HUES64 (cell line): ENCODE measurements at regions not wholly inside any gene's neighbourhood (a gene's known extent, or its start where the extent isn't known, plus 50 kb on each side); places are given as distances from the start of the nearest gene placed in this dataset.

Experiments used
- H3K27ac ChIP-seq: 2 replicates; pipeline ENCODE4 v1.7.0; 2013; ENCODE audit warnings: low read depth, low read length, inconsistent platforms
- H3K27me3 ChIP-seq: 2 replicates; pipeline ENCODE4 v1.6.1; 2013; ENCODE audit warnings: mild to moderate bottlenecking, low read length; ENCODE audit not compliant: insufficient read depth
- H3K36me3 ChIP-seq: 2 replicates; pipeline ENCODE4 v1.6.1; 2013; ENCODE audit warnings: mild to moderate bottlenecking, low read length; ENCODE audit not compliant: insufficient read depth
- H3K4me1 ChIP-seq: 2 replicates; pipeline ENCODE4 v1.6.1; 2013; ENCODE audit warnings: mild to moderate bottlenecking, low read length, moderate library complexity; ENCODE audit not compliant: insufficient read depth
- H3K4me3 ChIP-seq: 2 replicates; pipeline ENCODE4 v1.5.1; 2013; ENCODE audit warnings: mild to moderate bottlenecking, low read length, moderate library complexity
- H3K9ac ChIP-seq: 2 replicates; pipeline ENCODE4 v1.6.1; 2013; ENCODE audit warnings: mild to moderate bottlenecking, low read depth, low read length
- H3K9me3 ChIP-seq: 2 replicates; pipeline ENCODE4 v1.6.1; 2013; ENCODE audit warnings: low read depth, low read length; ENCODE audit not compliant: insufficient read depth
- WGBS: fragments of 150-250, 120-280 bp; methylation state at CpG from one replicate; pipeline ENCODE4 v1.1.7; 2013; ENCODE audit warnings: missing lambda C conversion rate; 5-methylcytosine and 5-hydroxymethylcytosine counted together

DNA sequence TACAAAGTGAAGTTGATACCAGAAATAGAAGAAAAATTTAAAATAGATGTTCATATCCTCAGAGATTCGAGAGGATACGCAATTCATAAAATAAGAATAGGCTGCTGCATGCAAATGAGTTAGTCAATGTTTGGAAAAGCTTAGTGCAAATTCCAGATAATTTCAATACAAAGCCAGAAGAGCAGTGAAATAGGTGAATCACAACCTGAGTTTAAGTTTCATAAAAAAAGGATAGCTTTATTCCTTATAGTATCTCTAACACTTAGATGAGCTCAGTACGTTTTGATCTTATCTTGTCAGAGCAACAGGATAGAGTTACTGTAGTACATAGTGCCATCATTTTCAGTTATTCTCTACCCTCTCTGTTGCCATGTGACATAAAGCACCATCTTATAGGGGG, 653.4 kb upstream of the ZNF608 start:
- Histone ChIP-seq H3K4me3 (no peak overlapping the region), H3K4me1 (no peaks in the 10 kb centered on the region), H3K9ac (no peak overlapping the region), H3K36me3 (no peaks in the 10 kb centered on the region), H3K27ac (no peak overlapping the region), H3K9me3 (peaks cover 5% of the 10 kb centered on the region; the same call in 1 of the 2 replicates), H3K27me3 (no peaks in the 10 kb centered on the region)
- 98% methylated on average over 3 of the region's 3 CpGs for WGBS

DNA sequence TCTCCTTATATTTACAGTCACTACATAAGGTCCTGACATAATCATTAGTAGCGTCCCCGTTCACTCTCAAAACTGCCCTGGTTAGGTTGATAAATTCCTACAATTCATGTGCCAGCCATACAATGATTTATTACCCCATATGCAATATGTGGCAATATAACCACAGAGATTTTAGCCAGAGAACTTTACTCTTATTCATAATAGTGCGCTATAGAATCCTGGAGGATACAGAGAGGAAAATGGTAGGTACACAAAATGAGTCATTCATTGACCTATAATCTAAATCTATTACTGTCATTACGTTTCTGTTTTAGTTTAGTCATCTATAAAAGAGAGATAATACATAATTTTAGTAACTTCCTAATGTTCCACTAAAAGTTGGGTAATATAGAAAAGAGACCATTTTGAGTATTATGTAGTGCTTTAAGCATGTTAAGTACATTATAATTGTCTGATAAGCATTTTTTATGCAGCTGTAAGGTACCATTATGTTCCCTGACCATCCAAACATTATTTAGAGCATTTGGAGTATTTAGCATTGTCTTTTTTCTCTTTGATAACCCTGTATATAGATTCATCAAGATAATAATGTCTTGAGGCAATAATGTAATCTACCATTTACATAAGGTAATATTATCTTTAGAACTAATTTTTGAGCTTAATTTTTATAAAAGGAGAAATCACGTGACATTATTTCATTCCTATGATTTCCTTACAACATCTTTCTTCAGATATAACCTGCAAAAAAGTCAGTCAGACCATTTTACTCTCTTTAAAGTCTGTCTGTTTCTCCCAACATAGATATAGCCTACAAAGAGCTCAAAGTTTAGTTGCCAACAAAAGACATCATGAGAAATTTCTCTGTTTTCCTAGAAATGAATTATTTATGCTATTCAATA, 655.5 kb upstream of the ZNF608 start:
- no peak overlapping the region for H3K27ac ChIP-seq
- no peaks in the 10 kb centered on the region for H3K9me3 ChIP-seq
- H3K4me1 ChIP-seq, result no peaks in the 10 kb centered on the region
- no peaks in the 10 kb centered on the region for H3K27me3 ChIP-seq
- 94% methylated on average over 3 of the region's 5 CpGs for WGBS
- H3K9ac ChIP-seq, result no peak overlapping the region
- no peaks in the 10 kb centered on the region for H3K36me3 ChIP-seq
- H3K4me3 ChIP-seq, result no peak overlapping the region

DNA sequence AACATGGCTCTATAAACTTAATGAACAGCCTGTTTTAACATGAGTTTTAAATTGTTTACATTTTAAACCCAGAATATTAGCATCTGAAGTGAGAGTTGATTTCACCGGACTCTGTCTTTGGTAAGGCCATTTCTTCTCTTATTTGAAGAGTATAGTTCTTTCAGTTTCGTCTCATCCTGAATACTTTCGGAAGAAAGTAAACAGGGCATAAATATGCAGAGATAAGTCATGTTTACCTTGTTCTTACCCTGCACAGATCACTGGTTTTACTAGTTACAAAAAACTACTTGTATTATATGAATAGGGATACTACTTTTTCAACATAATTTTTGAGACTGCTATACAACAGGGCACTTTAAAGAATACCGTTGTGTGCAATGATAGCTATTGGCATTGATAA, 656.3 kb upstream of the ZNF608 start:
- no peaks in the 10 kb centered on the region for H3K9me3 ChIP-seq
- no peak overlapping the region for H3K27ac ChIP-seq
- no peak overlapping the region for H3K9ac ChIP-seq
- H3K4me1 ChIP-seq, result no peaks in the 10 kb centered on the region; the same call in 1 of the 2 replicates
- H3K27me3 ChIP-seq, result no peaks in the 10 kb centered on the region
- H3K4me3 ChIP-seq, result no peak overlapping the region
- no peaks in the 10 kb centered on the region for H3K36me3 ChIP-seq
- 94% methylated on average over 4 of the region's 4 CpGs for WGBS

- 89% methylated on average over 5 of the region's 5 CpGs for WGBS
- Histone ChIP-seq H3K4me1 (peaks cover 11% of the 10 kb centered on the region; the same call in 1 of the 2 replicates), H3K36me3 (no peaks in the 10 kb centered on the region), H3K27ac (no peak overlapping the region), H3K27me3 (no peaks in the 10 kb centered on the region), H3K9ac (no peak overlapping the region), H3K9me3 (no peaks in the 10 kb centered on the region), H3K4me3 (no peak overlapping the region)
These were observed 657.6 kb upstream of the ZNF608 start for GRCh38 chr5:125404056-125404455.

DNA sequence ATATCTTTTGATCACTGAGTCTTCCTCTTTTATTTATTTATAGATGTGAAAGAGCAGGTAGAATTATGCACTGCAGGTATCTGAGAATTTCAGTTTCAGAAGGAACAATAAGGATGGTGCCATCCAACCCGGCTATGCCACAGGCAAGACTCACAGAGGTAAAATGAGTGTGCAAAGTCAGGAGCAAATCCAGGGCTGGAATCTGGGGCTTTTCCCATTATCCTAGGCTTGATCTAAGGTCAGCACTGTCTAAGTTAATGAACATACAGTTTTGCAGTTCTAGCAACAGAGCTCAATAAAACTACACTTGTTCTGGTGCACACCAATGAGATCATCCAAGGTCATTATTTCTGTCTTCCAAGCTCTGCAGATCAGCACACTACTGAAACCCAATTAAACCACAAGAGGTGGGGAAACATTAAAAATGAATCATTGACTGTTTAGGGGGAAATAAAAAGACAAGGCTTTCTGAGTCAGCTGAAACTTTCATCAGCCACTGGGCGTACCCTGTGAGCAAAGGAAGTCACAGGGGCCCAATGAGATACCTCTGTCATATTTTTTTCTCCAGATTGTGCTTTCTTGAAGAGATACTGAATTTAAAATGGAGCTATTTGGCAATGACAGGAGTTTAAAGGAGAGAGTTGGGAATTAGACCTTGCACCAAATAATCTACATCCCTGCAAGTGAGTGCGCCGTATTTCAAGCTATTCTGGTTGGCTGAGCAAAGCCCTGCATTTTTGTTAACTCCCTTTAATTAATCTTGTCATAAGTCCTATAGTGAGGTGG, 662.2 kb upstream of the ZNF608 start:
- Histone ChIP-seq H3K36me3 (no peaks in the 10 kb centered on the region), H3K9me3 (no peaks in the 10 kb centered on the region), H3K9ac (no peak overlapping the region), H3K4me1 (peaks cover 57% of the 10 kb centered on the region), H3K27me3 (no peaks in the 10 kb centered on the region), H3K27ac (no peak overlapping the region), H3K4me3 (no peak overlapping the region)
- 91% methylated on average over 4 of the region's 4 CpGs for WGBS

DNA sequence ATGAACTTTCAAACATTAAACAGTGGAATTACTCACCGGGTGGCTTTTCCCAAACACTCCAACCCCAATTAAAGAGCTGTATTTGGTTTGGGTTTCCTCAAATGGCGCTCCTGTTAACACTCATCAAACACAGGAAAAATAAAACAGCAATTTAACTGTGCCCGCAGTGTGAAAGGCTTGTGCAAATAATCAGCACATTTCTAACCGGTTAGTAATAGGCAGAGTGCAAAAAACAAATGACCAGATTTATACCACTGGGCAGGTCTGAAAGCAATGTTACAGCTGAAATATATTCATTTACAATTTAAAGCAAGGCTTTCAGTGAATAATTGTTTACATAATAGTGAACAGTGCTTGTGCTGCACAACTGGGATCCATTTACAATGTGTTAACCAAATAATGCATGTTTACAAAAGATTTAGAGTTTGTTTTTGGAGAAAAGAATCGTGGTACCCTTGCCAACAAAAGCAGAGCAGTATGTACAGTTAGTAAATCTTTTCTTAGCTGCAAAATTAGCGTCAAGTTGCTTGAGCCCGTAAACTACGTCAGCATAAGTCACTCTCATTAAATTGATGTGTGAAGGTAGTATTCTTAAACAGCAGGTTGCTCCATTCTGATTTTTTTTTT, 662.9 kb upstream of the ZNF608 start:
- peak overlapping the region; percentile 50; the same call in 1 of the 2 replicates for H3K27ac ChIP-seq
- no peaks in the 10 kb centered on the region for H3K9me3 ChIP-seq
- H3K4me1 ChIP-seq, result peaks cover 64% of the 10 kb centered on the region
- no peak overlapping the region for H3K9ac ChIP-seq
- H3K27me3 ChIP-seq, result no peaks in the 10 kb centered on the region
- H3K4me3 ChIP-seq, result no peak overlapping the region
- H3K36me3 ChIP-seq, result no peaks in the 10 kb centered on the region
- 83% methylated on average over 8 of the region's 8 CpGs for WGBS

GRCh38 chr5:125409861-125410536, 663.6 kb upstream of the ZNF608 start:
- Histone ChIP-seq H3K27me3 (no peaks in the 10 kb centered on the region), H3K27ac (peak overlapping the region; percentile 50), H3K9ac (peak overlapping the region; percentile 51; the same call in 1 of the 2 replicates), H3K36me3 (no peaks in the 10 kb centered on the region), H3K4me3 (no peak overlapping the region), H3K9me3 (no peaks in the 10 kb centered on the region), H3K4me1 (peaks cover 65% of the 10 kb centered on the region)
- WGBS, result 78% methylated on average over 9 of the region's 10 CpGs

DNA sequence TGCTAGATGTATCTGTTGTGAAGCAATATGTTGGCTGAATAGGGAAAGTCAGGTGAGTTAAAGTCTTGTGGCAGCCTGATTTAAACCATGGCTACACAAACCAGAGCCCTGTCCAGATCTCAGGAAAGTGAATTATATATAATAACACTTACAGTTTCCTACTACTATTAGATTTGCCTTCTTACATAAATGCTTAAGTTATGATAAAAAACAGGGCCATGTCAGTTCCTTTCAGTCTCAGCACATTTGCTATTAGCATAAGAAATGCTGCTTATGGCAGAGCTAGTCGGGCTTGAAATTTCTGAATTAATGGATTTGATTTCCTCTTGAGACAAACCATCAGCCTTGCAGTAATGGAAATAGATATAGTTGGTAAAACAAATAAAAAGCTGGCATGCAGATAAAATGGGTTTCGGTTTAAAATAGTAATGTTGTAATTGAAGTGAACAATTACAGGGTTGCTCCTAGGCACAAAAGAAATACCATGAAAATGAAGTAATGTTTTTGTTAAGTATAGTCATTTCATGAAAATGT, 664.2 kb upstream of the ZNF608 start:
- Histone ChIP-seq H3K4me1 (peaks cover 65% of the 10 kb centered on the region), H3K4me3 (no peak overlapping the region), H3K9ac (peak overlapping the region; percentile 56; the same call in 1 of the 2 replicates), H3K36me3 (no peaks in the 10 kb centered on the region), H3K27me3 (no peaks in the 10 kb centered on the region), H3K27ac (peak overlapping the region; percentile 50; the same call in 1 of the 2 replicates), H3K9me3 (no peaks in the 10 kb centered on the region)
- WGBS, result 35% methylated on average over 2 of the region's 2 CpGs

DNA sequence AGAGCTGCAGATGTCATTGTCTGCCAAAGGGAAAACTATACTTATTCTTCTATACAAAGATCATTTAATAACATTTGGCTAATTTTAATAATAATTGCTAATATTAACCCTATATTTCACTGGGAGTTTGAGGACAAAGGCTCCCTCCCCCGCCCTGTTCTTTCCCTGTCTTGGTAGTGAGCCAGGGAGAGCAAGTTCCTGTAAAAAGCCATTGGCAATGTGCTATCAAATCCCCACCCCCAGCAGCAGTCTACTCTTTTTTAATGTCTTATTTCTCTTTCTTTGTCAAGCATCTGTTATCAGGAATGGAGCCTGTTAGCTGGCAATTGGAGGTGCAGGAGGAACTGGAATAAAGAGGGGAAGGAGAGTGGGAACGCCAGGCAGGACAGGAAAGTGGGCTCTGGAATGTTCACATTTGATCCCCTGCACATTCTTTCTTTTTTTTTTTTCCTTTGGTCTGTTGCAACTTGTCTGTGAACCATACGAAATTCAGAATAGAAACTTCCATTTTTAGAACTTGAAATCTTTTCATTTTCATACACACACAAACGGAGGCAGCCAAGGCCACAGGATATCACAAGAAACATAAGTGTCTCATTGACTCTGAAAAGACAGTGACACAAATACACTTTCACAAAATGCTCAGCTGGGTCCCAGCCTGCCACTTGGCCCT, 664.8 kb upstream of the ZNF608 start:
- WGBS, result 26% methylated on average over 4 of the region's 4 CpGs

More for the DNA sequence above, 664.8 kb upstream of the ZNF608 start:
- no peak overlapping the region for H3K4me3 ChIP-seq
- H3K9me3 ChIP-seq, result no peaks in the 10 kb centered on the region
- peak overlapping the region; percentile 4 for H3K27ac ChIP-seq
- no peaks in the 10 kb centered on the region for H3K27me3 ChIP-seq
- H3K36me3 ChIP-seq, result no peaks in the 10 kb centered on the region
- peak overlapping the region; percentile 56; the same call in 1 of the 2 replicates for H3K9ac ChIP-seq
- H3K4me1 ChIP-seq, result peaks cover 68% of the 10 kb centered on the region
